ENCODE measurements at regions not wholly inside any gene's neighbourhood (a gene's known extent, or its start where the extent isn't known, plus 50 kb on each side); places are given as distances from the start of the nearest gene placed in this dataset.

- TF ChIP-seq CTCF (IDR thresholded peaks at IDR 0.05; ENCODE audit: insufficient read depth in 1 of 2, low read depth in 1 of 2, low read length in 1 of 2, severe bottlenecking in 1 of 2, unreplicated experiment in 1 of 2): no peak
- Mint-ChIP-seq H3K9me3 (ENCODE audit: unreplicated experiment) (no peaks in the 10 kb centered on the region), H3K36me3 (ENCODE audit: insufficient read depth, unreplicated experiment) (no peaks in the 10 kb centered on the region), H3K4me1 (ENCODE audit: low read depth, unreplicated experiment) (no peaks in the 10 kb centered on the region), H3K27ac (ENCODE audit: unreplicated experiment) (no peak overlapping the region), H3K27me3 (ENCODE audit: insufficient read depth, unreplicated experiment) (no peaks in the 10 kb centered on the region), H3K4me3 (ENCODE audit: unreplicated experiment) (no peak overlapping the region)
- no peaks in the 10 kb centered on the region for H3K27me3 ChIP-seq (replicated peaks; ENCODE audit: control insufficient read depth, insufficient read depth, low read length)
- ChIA-PET CTCF (no interaction called here), POLR2A (no interaction called here)
- BruUV-seq (replicated peaks): no TSS peak
- no peaks in the 10 kb centered on the region for H3K36me3 ChIP-seq (ENCODE audit: control insufficient read depth, insufficient read depth, low read length)
- H3K4me3 ChIP-seq (ENCODE audit: low read depth, low read length): no peak overlapping the region
- intact Hi-C loops (cut with micrococcal nuclease; ENCODE audit: unreplicated experiment): no loop called here
- H3K9me3 ChIP-seq: no peaks in the 10 kb centered on the region
- DNase-seq: no peak
- H3K4me1 ChIP-seq: no peaks in the 10 kb centered on the region
Measured at GRCh38 chr6:134632024-134632423, 314.1 kb upstream of the SGK1 start.

GRCh38 chr6:134631398-134631924 lies 313.5 kb upstream of the SGK1 start:
- no peak for DNase-seq
- H3K27me3 ChIP-seq (replicated peaks; ENCODE audit: control insufficient read depth, insufficient read depth, low read length): no peaks in the 10 kb centered on the region
- H3K4me3 Mint-ChIP-seq (ENCODE audit: unreplicated experiment): no peak overlapping the region
- H3K4me1 Mint-ChIP-seq (ENCODE audit: low read depth, unreplicated experiment): no peaks in the 10 kb centered on the region
- no peak overlapping the region for H3K4me3 ChIP-seq (ENCODE audit: low read depth, low read length)
- H3K9me3 ChIP-seq: no peaks in the 10 kb centered on the region
- H3K27ac Mint-ChIP-seq (ENCODE audit: unreplicated experiment): no peak overlapping the region
- no peaks in the 10 kb centered on the region for H3K9me3 Mint-ChIP-seq (ENCODE audit: unreplicated experiment)
- intact Hi-C loops (cut with micrococcal nuclease; ENCODE audit: unreplicated experiment): no loop called here
- ChIA-PET POLR2A (no interaction called here), CTCF (no interaction called here)
- no peaks in the 10 kb centered on the region for H3K36me3 ChIP-seq (ENCODE audit: control insufficient read depth, insufficient read depth, low read length)
- no peaks in the 10 kb centered on the region for H3K27me3 Mint-ChIP-seq (ENCODE audit: insufficient read depth, unreplicated experiment)
- no peaks in the 10 kb centered on the region for H3K36me3 Mint-ChIP-seq (ENCODE audit: insufficient read depth, unreplicated experiment)
- TF ChIP-seq CTCF (IDR thresholded peaks at IDR 0.05; ENCODE audit: insufficient read depth in 1 of 2, low read depth in 1 of 2, low read length in 1 of 2, severe bottlenecking in 1 of 2, unreplicated experiment in 1 of 2): no peak
- no TSS peak for BruUV-seq (replicated peaks)
- no peaks in the 10 kb centered on the region for H3K4me1 ChIP-seq

- H3K4me1 ChIP-seq: no peaks in the 10 kb centered on the region
- intact Hi-C loops (cut with micrococcal nuclease; ENCODE audit: unreplicated experiment): no loop called here
- H3K4me3 ChIP-seq (ENCODE audit: low read depth, low read length): no peak overlapping the region
- no peaks in the 10 kb centered on the region for H3K9me3 Mint-ChIP-seq (ENCODE audit: unreplicated experiment)
- no peaks in the 10 kb centered on the region for H3K4me1 Mint-ChIP-seq (ENCODE audit: low read depth, unreplicated experiment)
- H3K36me3 Mint-ChIP-seq (ENCODE audit: insufficient read depth, unreplicated experiment): no peaks in the 10 kb centered on the region
- TF ChIP-seq CTCF (IDR thresholded peaks at IDR 0.05; ENCODE audit: insufficient read depth in 1 of 2, low read depth in 1 of 2, low read length in 1 of 2, severe bottlenecking in 1 of 2, unreplicated experiment in 1 of 2): no peak
- H3K36me3 ChIP-seq (ENCODE audit: control insufficient read depth, insufficient read depth, low read length): no peaks in the 10 kb centered on the region
- POLR2A ChIA-PET: no interaction called here
- H3K27ac Mint-ChIP-seq (ENCODE audit: unreplicated experiment): no peak overlapping the region
- H3K4me3 Mint-ChIP-seq (ENCODE audit: unreplicated experiment): no peak overlapping the region
- H3K9me3 ChIP-seq: no peaks in the 10 kb centered on the region
- no TSS peak for BruUV-seq (replicated peaks)
- no peaks in the 10 kb centered on the region for H3K27me3 Mint-ChIP-seq (ENCODE audit: insufficient read depth, unreplicated experiment)
- CTCF ChIA-PET: no interaction called here
- no peaks in the 10 kb centered on the region; the same call in 1 of the 2 replicates for H3K27me3 ChIP-seq (replicated peaks; ENCODE audit: control insufficient read depth, insufficient read depth, low read length)
- DNase-seq: no peak
Measured at GRCh38 chr6:134630508-134631121, 312.7 kb upstream of the SGK1 start.

All from Caco-2 (cell line).